Suppressor macrophage treated with lipopolysaccharide for 4 hours (primary cell): ENCODE measurements at regions not wholly inside any gene's neighbourhood (a gene's known extent, or its start where the extent isn't known, plus 50 kb on each side); places are given as distances from the start of the nearest gene placed in this dataset.
"Not testable (repeated sequence)": the region's sequence is repeated elsewhere in the genome, so short reads cannot be mapped to it uniquely, and the experiment has no call there.

Experiments
- DNase-seq: peaks from one replicate; pipeline ENCODE4 v3.0.0-alpha.2; 2020

- DNase-seq, result no peak
These were observed 169.5 kb upstream of the OR13F1 start for GRCh38 chr9:104334549-104334948.

- no peak for DNase-seq
These were observed 164.4 kb upstream of the OR13F1 start for GRCh38 chr9:104339692-104340091.

DNA sequence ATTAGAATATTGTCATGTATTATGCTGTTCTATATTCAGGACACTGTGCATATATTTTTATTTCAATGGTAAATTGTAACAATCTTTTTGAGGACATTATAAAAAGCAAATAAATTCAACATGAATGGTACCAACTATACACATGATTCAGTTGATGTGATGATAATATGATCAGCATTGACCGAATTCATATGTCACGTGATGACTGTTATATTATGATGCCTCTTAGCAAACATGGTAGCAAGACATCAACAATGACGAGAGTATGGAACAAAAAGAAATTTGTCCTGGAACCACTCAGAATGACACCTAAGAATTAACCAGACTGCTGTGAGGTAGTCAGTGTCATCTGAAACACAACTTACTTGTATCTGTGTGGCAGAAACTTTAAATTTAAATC is 161.5 kb upstream of the OR13F1 start:
- DNase-seq, result no peak

DNA sequence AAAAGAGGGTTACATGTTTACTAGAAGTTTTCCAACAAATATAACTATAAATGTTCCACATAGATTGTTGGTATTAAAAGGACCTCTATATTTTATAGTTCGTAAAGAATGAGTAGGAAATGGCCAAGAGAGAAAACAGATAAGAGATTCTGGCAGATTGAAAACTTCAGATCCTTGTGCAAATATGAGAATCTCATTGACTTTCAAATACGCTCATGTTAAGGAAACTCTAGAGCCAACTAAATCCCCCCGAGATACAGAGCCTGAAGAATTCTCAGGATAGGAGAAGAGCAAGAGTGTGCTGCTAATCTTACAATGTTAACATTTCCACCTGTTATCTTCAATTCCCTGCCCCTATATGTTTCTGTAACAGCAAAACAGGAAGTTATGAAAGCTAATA is 159.0 kb upstream of the OR13F1 start:
- no peak for DNase-seq

DNA sequence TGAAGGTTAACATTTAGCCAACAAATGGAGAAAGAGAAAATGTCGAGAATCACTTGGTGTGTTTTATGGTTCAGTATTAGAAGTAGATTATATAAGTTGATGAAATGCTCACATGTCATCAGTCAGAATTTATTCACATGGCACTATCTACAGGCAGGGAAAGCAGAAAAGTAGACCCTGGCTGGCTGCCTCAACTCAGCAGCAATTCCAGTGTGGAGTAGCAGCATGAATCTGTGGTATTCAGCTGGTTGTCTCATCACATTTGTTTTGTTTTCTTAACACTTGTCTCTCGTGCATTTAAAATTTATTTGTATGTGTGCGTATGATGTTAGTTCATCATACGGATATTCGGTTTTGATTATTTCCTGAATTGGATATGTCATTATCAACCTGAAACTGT is 153.5 kb upstream of the OR13F1 start:
- DNase-seq, result no peak

GRCh38 chr9:104351726-104352125 is 152.3 kb upstream of the OR13F1 start:
- no peak for DNase-seq

GRCh38 chr9:104361207-104361606 is 142.9 kb upstream of the OR13F1 start:
- no peak for DNase-seq

GRCh38 chr9:104362912-104363472 is 141.1 kb upstream of the OR13F1 start:
- DNase-seq, result no peak

DNA sequence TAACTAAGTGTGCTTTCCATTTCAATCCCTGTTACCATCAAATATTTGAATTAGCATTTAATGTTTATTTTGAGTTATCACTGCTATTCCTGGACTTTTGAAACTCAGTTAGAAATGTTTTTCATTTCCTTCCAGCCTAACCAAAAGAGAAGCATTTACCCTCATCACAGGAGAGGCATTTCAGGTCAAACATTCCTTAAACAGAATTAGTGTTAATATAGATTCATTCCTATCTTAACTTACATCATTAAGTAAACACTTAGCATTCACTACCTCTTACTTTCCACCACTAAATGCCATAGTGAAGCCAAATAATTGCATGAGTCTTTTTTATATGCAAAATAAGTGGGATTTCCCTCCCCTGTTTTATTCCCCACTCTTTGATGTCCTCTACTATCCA is 136.6 kb upstream of the OR13F1 start:
- DNase-seq, result no peak

- not testable (repeated sequence) for DNase-seq
These were observed 135.7 kb upstream of the OR13F1 start for GRCh38 chr9:104368318-104368717.

GRCh38 chr9:104374711-104375110 is 129.4 kb upstream of the OR13F1 start:
- no peak for DNase-seq

DNA sequence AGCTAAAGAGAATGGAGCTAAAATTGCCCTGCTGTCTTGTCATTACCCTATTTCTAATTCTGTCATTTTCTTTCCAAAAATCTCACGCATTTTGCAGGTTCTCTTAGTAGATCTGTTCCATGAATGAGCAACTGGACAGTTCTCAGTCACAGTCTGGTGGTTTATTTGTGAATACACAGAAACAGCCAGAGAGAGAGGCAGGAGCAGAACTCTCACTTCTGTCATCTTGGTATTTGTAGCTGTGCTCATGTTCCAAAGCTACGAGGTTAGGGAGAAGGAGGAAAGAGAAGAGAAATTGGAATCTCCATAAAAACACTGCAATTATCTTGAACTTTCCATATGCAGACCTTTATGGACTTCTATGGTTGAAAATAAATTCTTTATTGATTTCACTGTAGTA is 118.0 kb upstream of the OR13F1 start:
- no peak for DNase-seq

GRCh38 chr9:104386425-104387069 is 117.5 kb upstream of the OR13F1 start:
- peak; percentile 17 for DNase-seq

DNA sequence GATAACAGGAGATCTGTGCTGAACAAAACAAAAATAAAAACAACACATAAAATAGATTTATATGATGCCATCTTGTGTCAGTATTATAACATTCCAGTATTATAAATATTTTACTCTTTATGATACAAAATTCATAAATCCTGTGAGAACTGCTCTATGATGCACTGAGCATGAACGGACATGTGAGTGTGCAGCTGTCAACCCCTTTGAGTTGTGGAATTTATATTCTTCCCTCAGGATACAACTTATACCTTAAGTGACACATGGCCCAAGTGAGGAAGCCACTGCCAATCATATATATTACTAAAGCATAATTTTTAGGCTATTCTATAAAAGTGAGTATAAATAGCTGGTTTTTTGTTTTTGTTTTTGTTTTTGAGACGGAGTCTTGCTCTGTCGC is 116.0 kb upstream of the OR13F1 start:
- no peak for DNase-seq

DNA sequence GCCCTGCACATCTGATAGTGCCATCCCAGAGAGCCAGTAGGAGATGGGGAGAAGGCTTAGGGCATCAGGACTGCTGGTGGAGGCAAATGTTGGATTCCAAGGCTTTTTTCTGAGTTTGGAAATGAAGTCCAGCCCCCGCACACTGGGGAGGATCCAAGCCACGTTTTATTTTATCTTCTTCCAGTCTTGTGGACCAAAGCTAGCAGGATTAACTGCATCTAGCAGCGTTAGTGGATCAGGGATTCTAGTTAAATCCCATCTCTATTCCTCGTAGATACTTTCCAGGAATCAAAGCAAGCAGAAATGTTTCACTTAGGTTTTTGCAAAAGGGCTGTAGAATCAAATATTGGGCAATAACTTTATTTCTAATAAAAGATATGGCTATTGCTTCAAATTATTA is 114.7 kb upstream of the OR13F1 start:
- DNase-seq, result no peak

- not testable (repeated sequence) for DNase-seq
These were observed 109.2 kb upstream of the OR13F1 start for GRCh38 chr9:104394901-104395300.

DNA sequence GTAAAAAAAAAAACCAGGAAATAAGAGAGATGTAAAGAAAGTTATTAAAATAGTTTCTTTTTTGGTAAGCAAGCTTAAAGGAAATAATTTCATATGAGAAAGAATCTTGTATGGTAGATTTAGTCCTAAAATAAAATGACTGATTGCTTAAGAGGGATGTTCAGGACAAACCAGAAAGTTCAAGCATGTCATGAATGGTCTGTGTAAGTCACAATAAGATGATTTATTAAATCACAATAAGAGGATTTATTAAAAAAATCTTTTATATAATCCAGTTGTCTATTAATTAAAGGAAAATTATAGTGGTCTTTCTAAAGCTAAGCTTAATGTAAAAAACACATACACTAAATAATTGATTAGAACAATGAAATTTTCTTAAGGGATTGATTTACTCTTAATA is 91.8 kb upstream of the OR13F1 start:
- no peak for DNase-seq

DNA sequence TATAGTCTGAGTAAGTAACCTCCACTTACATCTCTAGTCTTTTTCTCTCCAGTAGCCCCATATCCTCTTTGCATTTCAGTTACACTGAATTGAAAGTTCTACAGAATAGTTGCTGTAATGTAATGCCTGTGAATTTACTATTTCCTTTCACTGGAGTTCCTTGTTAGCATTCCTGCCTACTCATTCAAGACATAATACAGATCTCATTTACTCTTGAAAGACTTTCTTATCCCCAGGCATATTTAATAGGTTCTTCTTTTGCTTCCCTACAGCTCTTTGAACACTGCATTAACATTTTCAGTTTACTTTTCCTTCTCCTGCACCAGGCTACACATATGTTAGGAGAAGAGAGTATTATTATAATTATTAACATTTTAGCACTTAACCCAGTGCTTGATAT is 87.6 kb upstream of the OR13F1 start:
- no peak for DNase-seq

DNA sequence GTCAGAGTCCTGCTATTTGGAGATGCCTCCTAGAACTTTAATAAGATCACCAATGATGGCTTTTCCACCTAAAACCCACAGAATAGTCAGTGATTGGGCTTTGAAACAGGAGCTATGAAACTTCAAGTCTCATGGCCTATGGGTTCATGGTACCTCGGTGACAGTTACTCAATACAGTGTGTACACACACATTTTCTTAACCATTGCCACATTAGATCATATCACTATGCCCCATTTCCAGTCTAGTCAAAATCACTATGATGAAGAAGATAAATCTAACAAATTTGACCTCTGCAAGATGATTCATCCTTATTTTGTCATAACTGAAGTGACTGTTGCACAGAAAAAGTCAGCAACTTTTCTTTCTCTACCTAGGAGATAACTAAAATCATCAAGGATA is 86.8 kb upstream of the OR13F1 start:
- no peak for DNase-seq

GRCh38 chr9:104429031-104429546 is 75.0 kb upstream of the OR13F1 start:
- no peak for DNase-seq

DNA sequence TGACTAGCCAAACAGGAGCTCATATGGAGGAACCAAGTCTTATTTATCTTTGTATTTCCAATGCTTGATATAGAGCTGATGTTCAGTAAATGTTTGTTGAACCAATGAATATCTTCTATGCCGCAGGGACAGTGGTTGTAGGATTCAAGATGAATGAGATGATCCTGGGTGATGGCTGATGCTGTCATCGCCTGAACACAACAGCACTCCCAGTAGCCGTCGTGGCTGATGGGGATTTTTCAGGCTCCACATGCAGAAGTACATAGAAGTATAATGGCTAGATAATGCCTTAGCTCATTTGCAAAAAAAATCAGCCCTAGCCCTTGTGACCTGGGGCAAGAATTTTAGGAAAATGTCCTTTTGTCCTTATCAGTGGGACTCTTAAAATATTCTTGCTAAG is 69.0 kb upstream of the OR13F1 start:
- DNase-seq, result no peak

DNA sequence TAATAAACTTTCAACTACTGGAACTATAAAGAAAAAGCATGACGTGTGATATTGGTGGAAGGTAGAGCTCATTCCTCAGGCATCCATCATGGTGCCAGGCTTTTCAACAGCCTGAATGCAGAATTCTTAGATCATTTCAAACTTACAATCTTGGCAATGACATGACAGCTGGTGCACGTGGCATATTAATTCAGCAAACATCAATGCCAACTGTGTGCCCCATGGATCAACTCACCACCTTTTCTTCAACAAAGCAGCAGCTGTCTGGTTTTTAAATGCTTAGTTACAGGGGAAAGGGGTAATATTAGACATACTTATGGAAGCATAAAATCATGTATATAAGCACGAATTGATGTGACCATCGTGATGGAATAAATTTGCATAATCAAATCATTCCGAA is 56.0 kb upstream of the OR13F1 start:
- no peak for DNase-seq
